ENCODE measurements at regions not wholly inside any gene's neighbourhood (a gene's known extent, or its start where the extent isn't known, plus 50 kb on each side); places are given as distances from the start of the nearest gene placed in this dataset.

DNA sequence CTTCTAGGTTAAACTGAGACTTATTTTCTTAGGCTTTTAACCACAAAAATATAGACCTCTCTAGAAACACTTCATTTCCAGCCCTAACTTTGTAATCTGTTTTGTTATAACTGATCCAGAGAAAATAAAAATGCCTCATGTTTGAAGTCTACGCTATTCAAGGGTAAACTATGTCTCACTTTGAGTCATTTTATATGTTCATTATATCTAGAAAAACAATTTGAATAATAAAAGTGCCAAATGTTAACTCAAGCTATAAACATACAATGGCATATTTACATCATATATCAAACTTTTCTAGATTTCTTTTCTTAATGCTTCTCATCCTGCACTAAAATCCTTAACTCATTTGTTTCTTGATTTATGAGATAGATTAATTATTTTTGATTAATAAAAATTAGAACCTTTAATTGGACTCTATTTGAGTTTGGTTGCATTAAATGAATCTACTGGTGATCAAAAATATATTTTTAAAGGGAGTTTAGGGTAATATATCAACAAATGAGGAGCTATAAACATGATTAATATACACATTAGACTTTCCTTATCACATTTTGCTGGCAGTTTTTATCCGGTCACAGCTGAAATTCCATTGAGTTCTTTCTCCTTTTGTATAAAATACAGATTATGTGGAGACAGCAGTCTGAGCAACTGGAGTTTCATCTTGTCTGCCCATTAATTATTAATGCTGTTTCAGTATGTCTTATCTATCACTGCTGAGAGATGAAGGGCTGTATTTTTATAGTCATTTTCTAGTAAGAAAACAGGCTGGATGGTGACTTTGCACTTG is 246.5 kb downstream of the TBX18 start:
- H3K9me3 ChIP-seq: no peaks in the 10 kb centered on the region
- H3K27ac ChIP-seq: no peak overlapping the region
- H3K4me1 ChIP-seq: no peaks in the 10 kb centered on the region
- no peaks in the 10 kb centered on the region for H3K27me3 ChIP-seq
- H3K36me3 ChIP-seq: no peaks in the 10 kb centered on the region
- in situ Hi-C loops (cut with MboI; ENCODE audit: low pct_ligation_motif_present in 1 of 4, low pct_unique_long_range_greater_than_20kb in 1 of 4, low sequenced_read_pairs in 3 of 4): no loop called here
- no peak for DNase-seq
- WGBS, 2 donors (ENCODE audit: low coverage in 1 of 2): 38 to 40% methylated on average over 2 of the region's 2 CpGs
- no peak overlapping the region for H3K4me3 ChIP-seq
- intact Hi-C loops (cut with DNase I; ENCODE audit: low total_unique reads): no loop called here
- TF ChIP-seq, protein P1, sequence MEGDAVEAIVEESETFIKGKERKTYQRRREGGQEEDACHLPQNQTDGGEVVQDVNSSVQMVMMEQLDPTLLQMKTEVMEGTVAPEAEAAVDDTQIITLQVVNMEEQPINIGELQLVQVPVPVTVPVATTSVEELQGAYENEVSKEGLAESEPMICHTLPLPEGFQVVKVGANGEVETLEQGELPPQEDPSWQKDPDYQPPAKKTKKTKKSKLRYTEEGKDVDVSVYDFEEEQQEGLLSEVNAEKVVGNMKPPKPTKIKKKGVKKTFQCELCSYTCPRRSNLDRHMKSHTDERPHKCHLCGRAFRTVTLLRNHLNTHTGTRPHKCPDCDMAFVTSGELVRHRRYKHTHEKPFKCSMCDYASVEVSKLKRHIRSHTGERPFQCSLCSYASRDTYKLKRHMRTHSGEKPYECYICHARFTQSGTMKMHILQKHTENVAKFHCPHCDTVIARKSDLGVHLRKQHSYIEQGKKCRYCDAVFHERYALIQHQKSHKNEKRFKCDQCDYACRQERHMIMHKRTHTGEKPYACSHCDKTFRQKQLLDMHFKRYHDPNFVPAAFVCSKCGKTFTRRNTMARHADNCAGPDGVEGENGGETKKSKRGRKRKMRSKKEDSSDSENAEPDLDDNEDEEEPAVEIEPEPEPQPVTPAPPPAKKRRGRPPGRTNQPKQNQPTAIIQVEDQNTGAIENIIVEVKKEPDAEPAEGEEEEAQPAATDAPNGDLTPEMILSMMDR (IDR thresholded peaks at IDR 0.05): no peak

DNA sequence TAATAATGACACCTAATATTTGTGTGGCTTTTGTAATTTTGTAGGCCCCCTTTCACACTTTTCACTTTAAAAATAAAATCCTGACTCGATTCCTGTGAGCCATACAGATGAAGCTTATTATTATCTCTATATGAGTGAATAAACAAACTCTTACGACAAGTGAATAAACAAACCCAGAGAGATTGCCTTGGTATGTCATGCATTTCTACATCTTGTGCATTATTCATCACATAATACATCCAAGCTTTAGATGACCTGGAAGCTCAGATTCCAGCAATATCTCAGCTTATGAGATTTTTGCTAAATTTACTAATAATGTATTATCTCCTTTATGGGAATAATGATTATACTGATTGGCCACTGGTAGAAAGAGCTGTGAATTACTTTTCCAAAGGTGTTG is 248.2 kb downstream of the TBX18 start:
- in situ Hi-C loops (cut with MboI; ENCODE audit: low pct_ligation_motif_present in 1 of 4, low pct_unique_long_range_greater_than_20kb in 1 of 4, low sequenced_read_pairs in 3 of 4): no loop called here
- Histone ChIP-seq H3K4me3 (no peak overlapping the region), H3K36me3 (no peaks in the 10 kb centered on the region), H3K9me3 (no peaks in the 10 kb centered on the region), H3K27me3 (no peaks in the 10 kb centered on the region), H3K27ac (no peak overlapping the region), H3K4me1 (no peaks in the 10 kb centered on the region)
- no peak for DNase-seq
- whole genome bisulfite sequencing, 2 donors (ENCODE audit: low coverage in 1 of 2): 36 to 43% methylated on average over 2 of the region's 2 CpGs
- intact Hi-C loops (cut with DNase I; ENCODE audit: low total_unique reads): no loop called here
- TF ChIP-seq, protein P1 (IDR thresholded peaks at IDR 0.05): no peak
- TF ChIP-seq POLR2A (IDR thresholded peaks at IDR 0.05) (no peak), POLR2AphosphoS5 (IDR thresholded peaks at IDR 0.05) (no peak), EP300 (IDR thresholded peaks at IDR 0.05; ENCODE audit: low read depth) (no peak)

DNA sequence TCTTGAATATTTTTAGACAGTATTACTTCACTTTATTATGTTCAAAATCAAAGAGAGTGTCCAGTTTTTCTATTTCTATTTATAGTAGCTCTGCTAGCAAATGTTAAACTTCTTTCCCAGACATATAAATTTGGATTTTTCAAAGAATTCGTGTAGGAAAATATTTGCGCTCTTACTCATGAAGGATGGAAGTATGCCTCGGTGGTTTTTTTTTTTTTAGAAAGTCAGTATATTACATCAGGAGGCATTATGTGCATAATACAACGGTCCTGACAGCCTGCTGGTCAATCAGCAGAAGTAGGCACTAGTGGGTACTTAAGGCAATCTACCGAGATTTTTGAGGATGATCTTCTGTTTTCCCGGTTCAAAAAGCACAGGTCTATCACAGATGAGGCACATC is 249.3 kb downstream of the TBX18 start:
- Histone ChIP-seq H3K9me3 (no peaks in the 10 kb centered on the region), H3K4me1 (no peaks in the 10 kb centered on the region), H3K27me3 (no peaks in the 10 kb centered on the region), H3K4me3 (no peak overlapping the region), H3K36me3 (no peaks in the 10 kb centered on the region), H3K27ac (no peak overlapping the region)
- no peak for TF ChIP-seq POLR2AphosphoS5 (IDR thresholded peaks at IDR 0.05)
- TF ChIP-seq, protein P1 (IDR thresholded peaks at IDR 0.05): no peak
- no peak for TF ChIP-seq EP300 (IDR thresholded peaks at IDR 0.05; ENCODE audit: low read depth)
- no peak for TF ChIP-seq POLR2A (IDR thresholded peaks at IDR 0.05)
- in situ Hi-C loops (cut with MboI; ENCODE audit: low pct_ligation_motif_present in 1 of 4, low pct_unique_long_range_greater_than_20kb in 1 of 4, low sequenced_read_pairs in 3 of 4) (no loop called here), intact Hi-C loops (cut with DNase I; ENCODE audit: low total_unique reads) (no loop called here)
- DNase-seq: no peak
- 53 to 80% methylated on average over 6 of the region's 6 CpGs for WGBS, 2 donors (ENCODE audit: low coverage in 1 of 2)

DNA sequence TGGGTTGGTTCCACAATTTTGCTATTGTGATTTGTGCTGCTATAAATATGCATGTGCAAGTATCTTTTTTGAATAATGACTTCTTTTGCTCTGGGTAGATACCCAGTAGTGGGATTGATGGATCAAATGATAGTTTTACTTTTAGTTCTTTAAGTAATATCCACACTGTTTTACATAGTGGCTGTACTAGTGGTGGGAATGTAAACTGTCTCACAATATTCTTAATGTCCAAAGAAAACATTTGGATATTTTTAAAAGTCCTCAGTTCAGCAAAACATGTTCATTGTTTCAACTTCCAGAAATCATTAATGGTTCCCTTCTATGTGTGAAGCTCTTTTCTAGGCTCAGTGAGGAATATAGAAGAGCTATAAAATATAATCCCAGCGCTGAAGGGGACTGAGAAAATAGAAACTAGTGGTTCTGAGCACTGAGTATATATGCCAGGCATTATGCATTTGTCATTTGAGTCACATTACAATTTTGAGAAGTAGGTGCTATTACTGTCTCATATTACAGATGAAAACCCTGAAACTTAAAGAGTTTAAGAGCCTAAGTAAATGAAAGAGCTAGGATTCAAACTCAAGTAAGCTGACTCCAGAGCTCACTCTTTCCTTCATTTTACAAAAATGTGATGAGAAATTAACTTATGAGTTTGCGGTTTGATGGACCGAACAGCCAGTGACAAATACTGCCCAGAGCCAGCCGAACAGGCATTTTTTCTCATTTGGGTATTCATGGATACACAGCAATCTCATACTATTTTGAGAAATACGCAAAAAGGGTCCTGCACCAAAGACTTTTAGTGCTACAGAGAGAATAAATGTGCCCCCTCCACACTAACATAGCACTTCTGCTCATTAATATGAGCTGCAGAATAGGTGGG is 250.1 kb downstream of the TBX18 start:
- WGBS, 2 donors (ENCODE audit: low coverage in 1 of 2): 79 to 83% methylated on average over 5 of the region's 5 CpGs
- intact Hi-C loops (cut with DNase I; ENCODE audit: low total_unique reads) (no loop called here), in situ Hi-C loops (cut with MboI; ENCODE audit: low pct_ligation_motif_present in 1 of 4, low pct_unique_long_range_greater_than_20kb in 1 of 4, low sequenced_read_pairs in 3 of 4) (no loop called here)
- no peaks in the 10 kb centered on the region for H3K4me1 ChIP-seq
- TF ChIP-seq POLR2AphosphoS5 (IDR thresholded peaks at IDR 0.05) (no peak), POLR2A (IDR thresholded peaks at IDR 0.05) (no peak), EP300 (IDR thresholded peaks at IDR 0.05; ENCODE audit: low read depth) (no peak)
- TF ChIP-seq, protein P1 (IDR thresholded peaks at IDR 0.05): no peak
- no peak overlapping the region for H3K27ac ChIP-seq
- no peaks in the 10 kb centered on the region for H3K9me3 ChIP-seq
- DNase-seq: no peak
- no peaks in the 10 kb centered on the region for H3K27me3 ChIP-seq
- no peak overlapping the region for H3K4me3 ChIP-seq
- no peaks in the 10 kb centered on the region for H3K36me3 ChIP-seq
